Ureter (tissue), 1 donor: ENCODE measurements at regions not wholly inside any gene's neighbourhood (a gene's known extent, or its start where the extent isn't known, plus 50 kb on each side); places are given as distances from the start of the nearest gene placed in this dataset.

Experiments used
- DNase-seq: peaks from one replicate; pipeline ENCODE4 v3.0.0-alpha.2; 2020; ENCODE audit warnings: low spot score
- donor health status: DM: yes; HTN: yes; CAD: no.

DNA sequence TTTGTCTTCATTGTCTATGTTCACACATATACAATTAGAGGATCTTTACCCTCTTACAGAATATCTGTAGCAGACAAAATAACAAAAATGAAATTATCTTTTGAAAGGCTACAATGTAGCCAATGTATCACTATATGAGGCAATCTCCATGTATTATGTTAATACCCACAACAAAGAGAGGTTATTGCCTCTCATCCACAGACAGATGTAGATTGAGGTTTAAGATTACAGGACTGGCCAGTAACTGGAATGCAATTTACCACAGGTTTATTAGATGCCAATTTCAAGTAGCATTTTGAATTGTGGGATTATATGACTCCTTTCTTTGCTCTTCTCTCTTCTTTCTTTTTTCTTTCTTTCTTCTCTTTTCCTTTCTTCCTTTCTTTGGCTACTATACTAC lies 242.6 kb downstream of the ANKRD50 start:
- no peak for DNase-seq

DNA sequence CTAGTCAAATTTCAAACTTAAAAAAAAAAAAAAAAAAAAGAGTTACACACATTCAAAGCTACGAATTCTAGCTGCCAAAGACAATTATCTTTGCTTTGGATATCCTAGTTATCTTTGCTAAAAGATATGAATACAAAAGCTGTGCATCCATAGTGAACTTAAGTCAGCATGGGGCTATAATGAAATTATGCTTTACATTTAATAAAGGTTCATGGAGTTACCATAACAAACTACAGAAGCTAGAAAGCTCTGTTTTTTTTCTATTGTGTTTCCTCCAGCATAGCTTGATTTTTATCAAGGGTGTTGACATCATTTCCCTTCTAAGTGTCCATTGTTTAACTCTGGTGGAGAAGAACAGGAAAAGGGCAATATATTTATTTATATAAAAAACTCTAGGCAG lies 234.1 kb downstream of the ANKRD50 start:
- DNase-seq, result no peak

DNA sequence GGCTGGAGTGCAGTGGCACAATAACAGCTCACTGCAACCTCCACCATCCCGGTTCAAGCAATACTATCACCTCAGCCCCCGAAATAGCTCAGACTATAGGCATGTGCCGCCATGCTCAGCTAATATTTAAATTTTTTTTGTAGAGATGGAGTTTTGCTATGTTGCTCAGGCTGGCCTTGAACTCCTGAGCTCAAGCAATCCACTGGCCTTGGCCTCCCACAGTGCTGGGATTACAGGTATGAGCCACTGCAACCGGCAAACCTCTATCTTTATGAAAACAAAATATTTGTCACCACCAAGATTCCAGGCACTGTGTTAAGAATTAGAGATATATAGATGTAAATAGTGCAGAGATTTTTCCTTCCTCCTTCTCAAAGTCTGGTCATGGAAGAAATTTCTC lies 232.5 kb downstream of the ANKRD50 start:
- no peak for DNase-seq

DNA sequence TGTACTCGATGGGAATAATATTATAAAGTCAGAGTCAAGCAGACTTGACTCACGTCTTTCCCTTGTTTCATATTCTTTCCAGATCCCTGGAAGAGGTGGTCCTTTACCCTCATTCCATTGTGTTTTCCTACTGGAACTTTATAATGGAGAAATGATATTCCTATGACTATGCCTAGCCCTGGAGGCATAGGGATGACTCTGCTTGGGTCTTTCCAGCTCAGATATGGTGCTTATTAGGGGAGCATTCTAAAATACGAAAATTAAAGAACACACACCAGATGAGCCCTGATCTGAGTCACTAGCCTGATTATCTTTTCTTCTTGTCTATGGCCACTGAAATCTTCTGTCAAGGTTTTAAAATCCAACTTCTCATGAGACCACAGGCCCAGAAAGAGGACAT lies 231.4 kb downstream of the ANKRD50 start:
- DNase-seq, result no peak

DNA sequence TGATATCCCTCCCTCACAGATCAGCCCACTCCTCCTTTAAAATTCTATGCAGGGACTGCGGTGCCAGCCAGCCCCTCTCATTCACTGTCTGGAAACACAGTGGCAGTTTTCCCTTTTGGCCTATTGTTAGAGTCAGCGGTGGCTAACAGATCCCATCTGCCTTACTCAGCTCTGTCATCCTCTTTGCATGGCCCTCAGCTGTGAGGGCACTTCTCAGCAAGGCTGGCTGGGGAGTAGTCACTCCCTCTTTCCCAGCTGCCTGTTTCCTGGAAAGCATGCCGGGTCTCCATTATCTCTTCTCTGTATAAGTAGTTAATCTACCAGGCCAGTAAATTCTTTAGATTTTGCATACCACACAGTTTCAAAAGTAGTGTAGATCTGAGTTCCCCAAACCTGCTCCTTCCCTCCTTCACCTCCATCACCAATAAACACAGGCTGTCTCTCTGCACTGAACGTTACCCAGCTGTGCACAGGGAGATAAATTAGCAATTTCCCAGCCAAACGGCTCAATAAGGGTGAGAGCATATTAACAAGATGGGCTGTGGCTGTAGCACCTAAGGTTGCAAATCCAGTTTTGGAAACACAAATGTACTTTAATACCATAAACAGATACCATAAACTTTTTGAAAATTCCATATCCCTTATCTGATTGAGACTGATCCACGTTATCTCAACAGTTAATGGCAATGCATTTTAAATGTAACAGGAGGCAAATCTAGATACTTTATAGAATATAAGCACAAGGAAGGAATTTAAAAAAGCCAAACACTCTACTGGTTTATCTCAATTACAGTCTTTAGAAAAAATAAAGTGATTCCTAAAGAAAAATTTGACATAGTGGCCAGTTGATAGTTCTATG lies 229.3 kb downstream of the ANKRD50 start:
- no peak for DNase-seq

DNA sequence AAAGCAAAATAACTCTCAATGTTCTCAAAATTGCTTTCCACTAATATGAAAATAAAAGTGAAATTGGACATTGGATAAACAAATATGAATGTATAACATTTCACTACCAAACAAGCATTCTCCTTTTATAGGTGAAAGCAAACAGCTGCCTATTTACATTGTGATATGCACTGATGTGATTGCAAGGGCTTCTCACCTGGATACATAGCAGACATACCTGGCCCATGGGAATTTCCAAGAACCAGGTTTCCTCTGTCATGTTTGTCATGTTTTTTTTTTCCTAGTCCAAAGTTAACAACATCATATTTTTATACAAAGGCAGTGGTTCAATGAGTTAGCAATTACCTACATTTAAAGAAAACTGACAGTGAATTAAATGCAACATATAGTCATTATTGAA lies 228.5 kb downstream of the ANKRD50 start:
- no peak for DNase-seq

DNA sequence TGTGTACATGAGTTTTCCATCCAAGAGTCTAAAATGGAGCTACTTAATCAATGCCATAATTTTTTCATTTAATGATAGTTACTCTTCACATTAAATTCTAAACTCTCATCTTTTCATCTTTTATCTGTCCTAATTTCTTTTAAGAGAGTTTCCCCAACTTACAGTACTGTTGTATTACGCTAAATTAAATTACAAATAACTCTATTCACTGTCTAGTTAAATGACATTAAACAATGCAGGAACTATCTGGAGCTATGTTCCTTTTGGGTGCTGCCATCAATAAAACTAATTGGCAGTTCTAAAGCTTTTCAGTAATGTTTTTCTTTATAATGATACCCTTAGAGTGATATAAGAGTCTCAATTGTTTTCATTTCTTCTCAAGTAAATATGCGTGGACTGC lies 227.6 kb downstream of the ANKRD50 start:
- no peak for DNase-seq

DNA sequence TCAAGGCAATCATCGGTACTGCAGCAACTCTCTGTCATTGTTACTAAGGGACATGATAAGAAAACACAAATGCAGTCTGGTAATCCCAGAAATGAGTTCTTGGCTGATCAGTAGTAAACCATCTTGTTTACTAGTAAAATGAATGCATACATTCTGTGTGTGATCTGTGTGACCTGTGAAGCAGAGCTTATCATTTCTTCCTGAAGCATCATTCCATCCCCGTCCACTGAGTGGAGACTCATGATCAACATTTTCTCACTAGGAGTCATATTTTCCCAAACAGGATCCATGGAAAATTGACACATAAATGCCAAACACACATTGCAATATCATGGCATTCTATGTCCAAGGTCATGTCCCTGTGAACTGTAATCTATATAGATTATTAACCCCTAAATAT lies 226.1 kb downstream of the ANKRD50 start:
- DNase-seq, result no peak

DNA sequence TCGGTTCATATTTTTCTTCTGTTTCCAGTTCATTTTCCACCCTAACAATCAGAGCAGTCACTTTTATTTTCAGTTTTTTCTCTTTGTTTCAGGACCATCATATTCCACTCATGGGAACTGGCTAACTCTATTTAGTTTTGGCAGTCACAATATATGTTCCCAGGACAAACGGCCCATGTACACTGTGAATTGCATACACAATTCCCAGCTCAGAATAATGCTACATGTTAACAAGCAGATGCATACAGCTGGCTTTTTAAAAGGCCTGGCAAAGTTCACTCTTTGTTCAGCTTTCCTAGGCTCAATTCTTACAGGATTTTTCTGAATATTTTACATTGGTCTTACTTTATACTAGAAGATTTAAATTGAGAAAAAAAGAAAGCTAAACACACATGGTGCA lies 224.9 kb downstream of the ANKRD50 start:
- DNase-seq, result no peak

DNA sequence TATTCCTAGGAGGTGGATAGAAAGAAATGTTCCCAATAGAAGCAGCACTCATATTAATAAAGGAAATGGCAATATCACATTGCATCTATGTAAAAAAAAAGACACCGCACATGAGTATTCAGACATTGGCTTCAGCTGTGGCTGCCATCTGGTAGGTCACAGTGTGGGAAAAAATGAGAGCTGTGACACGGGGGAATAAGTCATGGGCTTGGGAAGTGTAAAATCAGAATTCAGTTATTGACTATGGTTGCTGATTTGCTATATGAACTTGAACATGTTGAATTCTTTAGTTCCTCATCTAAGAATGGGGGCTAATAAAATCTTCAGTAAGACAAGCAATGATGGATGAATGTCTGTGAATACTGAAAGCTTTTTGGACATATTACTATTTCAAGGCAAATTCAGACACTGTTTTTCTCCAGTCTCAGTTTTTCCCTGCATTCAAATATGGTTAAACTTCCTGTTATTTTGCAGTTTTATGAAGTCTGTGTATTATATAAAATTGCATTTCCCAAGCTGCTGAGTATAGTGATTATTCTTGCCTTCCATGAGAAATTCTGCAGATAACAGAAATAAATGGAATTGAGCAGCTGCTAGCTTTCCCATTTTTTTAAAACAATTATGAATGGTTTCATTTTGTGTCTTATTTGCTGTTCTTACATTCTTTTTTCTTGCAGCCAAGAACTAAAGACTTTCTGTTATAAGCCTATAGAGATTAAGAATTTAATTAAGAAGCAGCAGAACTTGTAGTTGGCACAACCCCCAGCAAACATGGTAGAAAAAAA lies 221.0 kb downstream of the ANKRD50 start:
- no peak for DNase-seq

DNA sequence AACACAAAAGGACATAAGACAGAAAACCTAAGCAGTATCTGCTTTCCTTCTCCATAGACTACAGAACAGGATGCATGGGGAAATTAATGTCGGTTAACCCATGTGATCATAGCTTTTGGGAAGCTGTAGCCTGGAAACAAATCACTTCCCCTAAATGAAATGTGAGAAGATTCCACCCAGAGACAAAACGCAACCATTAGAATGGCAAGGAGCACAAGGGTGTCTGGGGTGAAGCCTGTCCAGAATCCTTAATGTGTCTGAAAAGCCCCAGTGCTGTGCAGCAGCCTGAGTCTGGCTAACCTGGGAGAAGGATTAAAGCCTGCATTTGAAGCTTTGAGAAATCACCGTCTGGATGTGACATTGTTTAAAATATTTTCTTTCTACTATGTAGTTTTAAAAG lies 213.3 kb downstream of the ANKRD50 start:
- DNase-seq, result no peak

DNA sequence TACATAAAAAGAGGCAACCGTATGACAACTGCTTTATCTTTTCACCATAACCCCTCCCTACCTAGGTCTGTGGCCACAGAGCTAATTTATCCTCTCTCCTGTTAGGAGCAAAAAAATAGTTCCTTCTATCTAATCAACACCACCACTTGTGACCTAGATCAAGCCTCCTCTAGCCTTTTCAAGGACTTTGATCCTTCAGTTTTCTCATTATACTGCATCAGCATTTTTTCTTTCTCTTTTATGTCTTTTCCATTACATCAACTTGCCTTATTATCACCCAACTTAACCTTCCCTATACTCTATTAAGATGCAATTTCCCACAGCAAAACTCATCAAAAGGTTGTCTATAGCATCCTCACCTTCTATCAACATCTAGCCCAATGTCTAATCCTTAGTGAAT lies 211.0 kb downstream of the ANKRD50 start:
- no peak for DNase-seq

DNA sequence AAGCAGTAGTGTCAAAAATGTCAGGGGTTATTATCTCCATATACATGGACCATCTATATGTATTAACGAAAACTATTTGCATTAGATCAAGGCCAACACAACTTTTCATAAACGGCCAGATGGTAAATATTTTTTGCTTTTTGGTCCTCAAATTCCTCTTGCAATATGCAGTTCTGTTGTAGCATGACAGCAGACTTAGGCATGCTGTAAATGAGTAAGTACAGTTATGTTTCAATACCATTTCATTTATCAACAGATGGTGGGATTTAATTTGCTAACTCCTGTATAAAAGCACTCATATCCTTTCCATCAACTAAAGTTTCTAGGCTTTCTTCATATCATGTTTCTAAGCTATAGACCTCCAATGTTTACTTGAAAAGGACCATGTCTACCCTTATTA lies 208.1 kb downstream of the ANKRD50 start:
- DNase-seq, result no peak

DNA sequence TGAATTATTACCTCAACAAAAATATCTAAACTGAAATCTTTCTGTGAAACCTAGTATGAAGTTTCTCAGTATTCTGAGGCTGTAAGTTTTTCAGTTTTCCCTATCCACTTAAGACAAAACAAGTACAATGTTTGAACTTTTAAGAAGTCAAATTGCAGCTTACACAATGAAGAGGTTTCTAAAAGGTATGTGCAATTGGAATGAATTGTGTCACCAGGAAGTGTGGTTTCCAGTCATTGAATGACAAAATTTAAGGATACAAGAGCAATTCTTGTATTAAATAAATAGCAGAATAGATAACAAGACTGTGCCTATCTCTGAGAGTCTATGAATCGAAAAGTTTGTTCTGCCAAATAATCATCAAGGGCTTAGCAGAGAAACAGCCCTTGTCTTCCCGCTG lies 207.3 kb downstream of the ANKRD50 start:
- DNase-seq, result no peak

DNA sequence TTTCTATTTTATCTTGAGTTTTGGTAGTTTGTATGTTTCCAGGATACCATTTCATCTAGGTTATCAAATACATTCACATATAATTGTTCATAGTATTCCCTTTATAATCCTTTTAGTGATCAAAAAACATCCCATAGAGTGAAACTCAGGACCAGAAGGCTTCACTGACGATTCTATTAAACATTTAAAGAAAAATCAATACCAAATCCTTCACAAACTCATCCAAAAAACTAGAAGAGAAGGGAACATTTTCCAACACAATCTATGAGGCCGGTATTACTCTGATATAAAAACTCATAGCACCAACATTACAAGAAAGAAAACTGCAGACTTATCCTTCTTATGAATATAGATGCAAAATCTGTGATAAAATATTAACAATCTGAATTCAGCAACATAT lies 203.4 kb downstream of the ANKRD50 start:
- no peak for DNase-seq

DNA sequence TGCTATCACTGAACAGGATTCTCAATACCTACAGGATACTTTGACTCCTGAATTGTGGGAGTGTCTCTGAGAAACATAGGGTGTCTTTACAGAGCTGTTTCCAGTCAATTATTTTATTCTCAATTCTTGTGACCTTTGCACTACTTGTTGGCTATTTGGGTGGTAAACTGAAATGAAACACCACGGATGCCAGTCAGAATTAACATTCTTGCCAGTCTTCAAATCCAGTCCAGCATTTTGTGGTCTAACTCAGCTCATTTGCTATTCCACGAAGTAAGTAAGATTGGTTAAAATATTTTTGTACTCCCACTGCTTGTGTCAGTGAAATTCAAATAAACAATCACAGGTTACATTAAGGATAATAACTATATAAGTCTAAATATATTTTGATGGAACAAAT lies 197.9 kb downstream of the ANKRD50 start:
- no peak for DNase-seq

DNA sequence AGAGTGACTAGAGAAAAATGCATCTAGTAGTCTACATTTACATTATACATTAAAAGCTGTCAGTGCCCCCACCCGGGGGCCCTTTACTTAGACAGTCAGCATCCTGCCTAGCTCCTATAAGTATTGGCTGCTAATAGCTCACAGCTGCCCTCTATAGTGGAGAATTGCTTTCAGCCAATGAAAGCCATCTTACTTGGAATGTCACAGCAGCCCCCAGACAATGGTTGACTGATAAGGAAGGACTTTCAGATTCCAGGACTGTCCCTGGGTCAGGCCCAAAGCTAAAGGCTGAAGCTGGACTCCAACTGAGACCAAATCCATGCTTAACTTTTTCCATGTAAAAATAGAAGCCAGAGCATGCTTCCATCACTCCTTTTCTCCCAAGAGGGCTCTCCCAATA lies 196.9 kb downstream of the ANKRD50 start:
- DNase-seq, result no peak

DNA sequence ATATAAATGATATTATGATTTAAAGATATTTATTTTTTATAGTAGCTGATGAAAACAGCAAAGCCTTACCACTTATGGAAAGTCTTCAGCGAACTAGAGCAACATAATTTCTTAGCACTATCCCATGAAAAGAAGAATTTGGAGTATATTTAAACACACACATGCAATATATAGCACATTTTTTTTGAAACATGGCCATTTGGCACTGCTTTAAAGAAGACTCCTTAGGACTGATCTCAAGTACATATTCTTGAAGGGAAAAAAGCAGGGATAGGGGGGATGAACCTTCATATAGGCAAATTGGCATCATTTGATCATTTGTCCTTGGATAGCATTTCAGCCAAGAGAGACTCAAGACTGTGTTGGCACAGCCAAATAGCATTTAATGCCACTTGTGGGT lies 193.3 kb downstream of the ANKRD50 start:
- no peak for DNase-seq

DNA sequence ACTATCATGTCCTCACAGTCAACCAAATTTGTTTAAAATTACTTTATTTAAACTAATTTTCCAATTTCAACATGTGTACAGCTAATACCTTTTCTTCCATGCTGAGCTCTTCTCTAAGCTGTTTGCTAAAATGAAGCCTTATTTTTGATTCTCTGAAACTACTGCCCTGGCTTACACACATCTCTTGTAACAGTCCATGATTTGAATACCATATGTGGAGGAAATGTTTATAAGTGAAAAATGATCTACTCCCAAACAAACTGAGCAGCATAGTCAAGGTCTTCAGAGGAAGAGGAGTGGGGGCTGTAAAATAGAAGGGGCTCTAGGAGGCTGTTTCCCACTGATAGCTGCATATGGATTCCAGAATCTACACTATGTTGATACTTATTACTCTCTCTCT lies 188.7 kb downstream of the ANKRD50 start:
- no peak for DNase-seq

DNA sequence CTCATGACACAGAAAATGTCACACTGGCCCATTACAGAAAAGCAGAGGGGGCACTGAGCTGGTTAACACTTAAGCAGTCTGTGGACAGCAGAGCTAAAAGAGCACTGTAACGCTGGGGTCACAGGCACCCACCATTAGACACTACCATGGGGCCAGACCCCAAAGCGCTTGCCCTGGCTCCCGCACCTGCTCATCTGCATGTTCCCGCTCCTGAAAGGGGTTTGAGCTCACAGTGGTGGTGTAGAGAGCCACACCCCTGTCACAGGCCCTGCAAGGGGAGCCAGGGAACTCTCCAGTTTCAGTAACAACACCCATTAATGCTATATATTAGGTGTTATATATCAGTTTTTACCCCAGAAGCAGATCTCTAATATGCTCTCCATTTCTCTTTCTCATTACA lies 187.0 kb downstream of the ANKRD50 start:
- DNase-seq, result no peak

DNA sequence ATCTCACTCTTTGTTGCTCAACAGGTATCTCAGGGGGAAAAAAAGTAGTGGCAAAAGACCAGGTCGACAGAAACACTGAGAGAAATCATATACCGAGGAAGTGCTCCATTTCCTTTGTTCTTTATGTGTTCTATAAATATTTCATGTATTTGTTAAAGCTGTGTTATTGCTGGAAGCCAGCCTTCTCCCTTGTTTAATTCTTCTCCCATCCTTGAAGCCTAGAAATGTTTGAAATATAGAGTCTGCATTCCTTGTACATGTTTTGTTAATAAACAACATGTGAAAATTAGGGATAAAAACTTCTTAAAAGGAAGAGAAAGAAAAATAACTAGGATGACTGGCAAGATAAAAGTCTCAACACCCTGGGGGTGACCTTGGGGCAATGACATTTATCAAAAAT lies 186.2 kb downstream of the ANKRD50 start:
- DNase-seq, result no peak

DNA sequence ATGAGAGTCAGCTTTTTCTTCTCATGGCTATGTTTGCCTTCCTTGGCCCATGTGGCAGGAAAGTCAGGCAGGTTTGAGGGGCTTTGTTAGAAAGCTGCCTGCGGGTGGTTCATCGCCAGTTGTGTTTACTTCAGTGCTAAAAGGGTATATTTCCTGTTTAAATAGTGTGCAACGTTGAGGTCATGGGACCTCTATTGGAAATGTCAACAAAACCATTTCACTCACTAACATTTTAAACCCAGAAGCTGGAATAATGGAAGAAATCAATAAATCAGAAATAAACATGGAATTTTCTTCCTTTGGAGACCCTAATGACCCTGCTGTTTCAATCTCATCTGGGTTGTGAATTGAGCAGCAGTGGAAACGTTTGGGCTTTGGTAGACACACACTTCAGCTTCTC lies 185.8 kb downstream of the ANKRD50 start:
- no peak for DNase-seq

DNA sequence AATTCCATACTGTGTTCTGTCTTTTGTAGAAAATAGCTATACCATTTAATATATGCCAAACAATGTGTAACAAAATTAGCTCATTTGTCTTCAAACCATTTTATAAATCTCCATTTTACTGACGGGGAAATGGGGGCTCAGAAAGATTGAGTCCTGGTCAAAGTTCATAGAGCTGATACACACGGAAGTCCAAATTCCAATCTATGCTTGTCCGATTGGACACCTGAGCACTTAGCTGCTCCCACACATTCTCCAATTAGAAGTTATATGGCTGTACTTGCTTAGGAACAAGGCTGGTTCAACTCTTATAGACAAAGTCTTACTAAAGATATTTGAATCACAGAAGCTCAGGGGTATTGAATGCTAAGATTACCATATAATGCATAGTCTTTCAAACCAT lies 185.2 kb downstream of the ANKRD50 start:
- no peak for DNase-seq
